BE2C (cell line): ENCODE measurements at regions not wholly inside any gene's neighbourhood (a gene's known extent, or its start where the extent isn't known, plus 50 kb on each side); places are given as distances from the start of the nearest gene placed in this dataset.
"Not testable (repeated sequence)": the region's sequence is repeated elsewhere in the genome, so short reads cannot be mapped to it uniquely, and the experiment has no call there.

Source experiments
- DNase-seq: peaks from one replicate; pipeline ENCODE4 v3.0.0-alpha.2; 2020
- H3K27me3 ChIP-seq: fragments of 250-450 bp; sonication (Bioruptor Pico); 2 replicates; pipeline ENCODE4 v1.5.1; 2020; ENCODE audit warnings: mild to moderate bottlenecking
- H3K36me3 ChIP-seq: fragments of 250-450 bp; sonication (Bioruptor Pico); 2 replicates; pipeline ENCODE4 v1.5.1; 2020; ENCODE audit warnings: mild to moderate bottlenecking
- H3K4me1 ChIP-seq: fragments of 250-450 bp; sonication (Bioruptor Pico); 2 replicates; pipeline ENCODE4 v1.5.1; 2020
- H3K4me3 ChIP-seq: 2 replicates; pipeline ENCODE4 v1.5.1; 2011; ENCODE audit warnings: low read depth, low read length
- H3K9me3 ChIP-seq: fragments of 250-450 bp; sonication (Bioruptor Pico); 2 replicates; pipeline ENCODE4 v1.5.1; 2020
- TF ChIP-seq, protein P1 (sequence below): IDR thresholded peaks from 2 replicates; pipeline ENCODE4 v1.5.1; 2012; ENCODE audit warnings: mild to moderate bottlenecking, low read depth, low read length

DNA sequence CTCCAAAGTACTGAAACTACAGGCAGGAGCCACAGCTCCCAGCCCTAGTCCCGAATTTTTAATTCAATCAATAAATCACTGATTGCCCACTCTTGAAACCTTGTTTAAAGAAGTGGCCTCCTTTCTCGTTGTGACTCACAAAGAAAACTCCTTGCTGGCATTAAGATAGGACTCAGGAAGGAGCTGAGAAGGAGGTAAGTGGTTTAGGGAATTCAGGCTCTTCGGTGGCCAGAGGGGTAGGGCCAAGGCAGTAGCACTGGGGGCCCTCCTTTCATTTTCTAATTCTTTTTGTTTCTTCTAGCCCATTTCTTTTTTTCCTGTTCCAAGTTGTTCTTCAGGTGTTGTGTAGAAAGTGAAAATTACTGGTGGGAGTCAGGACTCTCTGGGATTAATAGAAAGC is 86.2 kb upstream of the OR9Q1 start:
- Histone ChIP-seq H3K36me3 (no peaks in the 10 kb centered on the region), H3K4me3 (no peak overlapping the region), H3K27me3 (no peaks in the 10 kb centered on the region), H3K9me3 (no peaks in the 10 kb centered on the region), H3K4me1 (no peaks in the 10 kb centered on the region)
- no peak for DNase-seq
- TF ChIP-seq, protein P1, sequence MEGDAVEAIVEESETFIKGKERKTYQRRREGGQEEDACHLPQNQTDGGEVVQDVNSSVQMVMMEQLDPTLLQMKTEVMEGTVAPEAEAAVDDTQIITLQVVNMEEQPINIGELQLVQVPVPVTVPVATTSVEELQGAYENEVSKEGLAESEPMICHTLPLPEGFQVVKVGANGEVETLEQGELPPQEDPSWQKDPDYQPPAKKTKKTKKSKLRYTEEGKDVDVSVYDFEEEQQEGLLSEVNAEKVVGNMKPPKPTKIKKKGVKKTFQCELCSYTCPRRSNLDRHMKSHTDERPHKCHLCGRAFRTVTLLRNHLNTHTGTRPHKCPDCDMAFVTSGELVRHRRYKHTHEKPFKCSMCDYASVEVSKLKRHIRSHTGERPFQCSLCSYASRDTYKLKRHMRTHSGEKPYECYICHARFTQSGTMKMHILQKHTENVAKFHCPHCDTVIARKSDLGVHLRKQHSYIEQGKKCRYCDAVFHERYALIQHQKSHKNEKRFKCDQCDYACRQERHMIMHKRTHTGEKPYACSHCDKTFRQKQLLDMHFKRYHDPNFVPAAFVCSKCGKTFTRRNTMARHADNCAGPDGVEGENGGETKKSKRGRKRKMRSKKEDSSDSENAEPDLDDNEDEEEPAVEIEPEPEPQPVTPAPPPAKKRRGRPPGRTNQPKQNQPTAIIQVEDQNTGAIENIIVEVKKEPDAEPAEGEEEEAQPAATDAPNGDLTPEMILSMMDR, result no peak

DNA sequence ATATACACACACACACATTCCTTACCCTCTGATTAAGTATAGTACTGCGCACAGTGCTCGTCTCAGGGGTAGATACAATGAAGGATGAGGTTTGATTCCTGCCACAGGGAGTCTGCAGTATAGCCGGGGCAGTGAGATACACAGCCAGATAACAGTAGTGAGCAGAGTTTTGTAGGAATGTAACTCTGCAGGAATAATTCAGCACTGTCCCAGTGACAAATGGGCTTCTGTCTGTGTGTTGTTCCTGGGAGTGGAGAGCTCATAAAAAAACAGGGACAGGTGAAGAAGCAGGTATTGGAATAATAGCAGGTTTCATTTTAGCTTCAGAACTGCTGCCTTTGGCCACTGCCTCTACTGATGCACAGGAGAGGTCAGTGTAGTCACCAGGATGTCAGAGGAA is 85.3 kb upstream of the OR9Q1 start:
- no peaks in the 10 kb centered on the region for H3K4me1 ChIP-seq
- TF ChIP-seq, protein P1, result no peak

DNA sequence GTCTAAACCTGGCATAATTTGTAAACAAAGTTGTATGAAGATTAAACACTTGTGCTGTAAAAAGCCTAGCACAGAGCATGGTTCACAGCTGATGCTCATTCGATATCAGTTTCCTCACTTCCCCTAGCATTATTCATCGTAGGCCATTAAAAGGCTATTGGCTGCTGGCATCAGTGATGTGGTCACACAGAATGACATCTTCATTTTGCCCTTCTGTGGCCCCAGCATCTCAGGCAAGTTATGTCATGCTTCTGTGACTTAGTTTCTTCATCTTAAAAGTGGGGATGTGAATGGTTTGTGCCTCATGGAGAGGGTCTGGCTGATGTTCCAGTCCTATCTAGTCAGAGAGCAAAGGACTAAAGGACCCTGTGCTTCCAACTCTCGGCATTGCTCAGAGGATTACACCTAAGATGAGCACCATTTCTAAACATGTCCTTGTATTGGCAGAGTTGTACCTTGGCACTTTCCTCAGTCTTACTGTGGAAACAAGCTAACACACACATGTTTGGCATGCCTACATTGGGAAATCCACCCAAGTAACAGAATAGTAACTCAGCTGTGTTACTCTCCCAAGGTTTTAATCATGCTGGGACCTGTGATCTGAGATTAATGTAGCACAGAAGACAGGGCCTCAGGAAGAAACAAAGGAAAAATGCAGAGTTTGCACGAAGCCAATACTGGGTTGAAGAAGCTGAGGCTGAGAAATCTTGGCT is 83.5 kb upstream of the OR9Q1 start:
- Histone ChIP-seq H3K4me1 (no peaks in the 10 kb centered on the region), H3K9me3 (no peaks in the 10 kb centered on the region)

More for the DNA sequence above, 85.3 kb upstream of the OR9Q1 start:
- Histone ChIP-seq H3K9me3 (no peaks in the 10 kb centered on the region), H3K27me3 (no peaks in the 10 kb centered on the region), H3K36me3 (no peaks in the 10 kb centered on the region), H3K4me3 (no peak overlapping the region)
- no peak for DNase-seq

DNA sequence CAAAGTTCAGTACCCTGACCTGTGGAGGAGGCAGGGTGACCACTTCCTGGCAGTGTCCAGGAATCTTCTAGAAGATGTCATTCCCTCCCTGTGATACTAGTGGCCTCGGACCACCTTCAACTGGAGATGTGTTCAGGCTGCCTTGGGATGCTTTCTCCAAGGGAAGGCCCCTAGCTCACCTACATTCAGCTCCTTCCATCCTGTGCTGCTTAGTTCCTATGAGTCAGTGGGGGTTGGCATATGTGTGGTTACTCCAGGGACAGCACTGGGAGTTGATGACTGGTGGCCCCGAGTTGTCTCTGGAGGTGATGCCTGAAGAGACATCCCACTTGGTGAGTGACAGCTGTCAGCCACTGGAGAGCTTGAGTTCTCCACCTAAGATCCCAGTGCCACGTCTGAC is 81.8 kb upstream of the OR9Q1 start:
- Histone ChIP-seq H3K4me1 (no peaks in the 10 kb centered on the region), H3K36me3 (no peaks in the 10 kb centered on the region), H3K4me3 (no peak overlapping the region), H3K27me3 (no peaks in the 10 kb centered on the region), H3K9me3 (no peaks in the 10 kb centered on the region)
- no peak for DNase-seq
- TF ChIP-seq, protein P1, result no peak

More for the DNA sequence above, 83.5 kb upstream of the OR9Q1 start:
- Histone ChIP-seq H3K27me3 (no peaks in the 10 kb centered on the region), H3K4me3 (no peak overlapping the region), H3K36me3 (no peaks in the 10 kb centered on the region)
- TF ChIP-seq, protein P1, result no peak
- DNase-seq, result no peak

DNA sequence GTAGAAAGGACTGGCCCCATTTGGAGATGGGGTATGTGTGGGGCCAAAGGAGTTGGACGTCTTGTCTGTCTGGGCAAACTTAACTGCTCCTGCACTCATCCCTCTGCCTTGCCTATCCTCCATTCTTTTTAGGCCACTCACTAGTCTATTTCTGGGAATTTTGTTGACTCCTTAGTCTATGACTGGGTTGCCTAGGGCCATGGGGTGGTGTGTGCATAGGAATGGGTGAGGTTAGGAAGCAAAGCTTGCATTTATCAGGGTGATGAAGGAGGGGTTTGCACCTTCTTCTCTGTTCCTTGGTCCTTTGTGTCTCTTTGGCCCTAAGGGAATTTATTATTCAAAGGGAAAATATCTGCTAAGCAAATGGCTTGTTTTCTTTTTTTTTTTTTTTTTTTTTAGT is 80.9 kb upstream of the OR9Q1 start:
- Histone ChIP-seq H3K4me1 (no peaks in the 10 kb centered on the region), H3K36me3 (no peaks in the 10 kb centered on the region), H3K27me3 (no peaks in the 10 kb centered on the region), H3K4me3 (no peak overlapping the region), H3K9me3 (no peaks in the 10 kb centered on the region)
- no peak for DNase-seq
- TF ChIP-seq, protein P1, result no peak

DNA sequence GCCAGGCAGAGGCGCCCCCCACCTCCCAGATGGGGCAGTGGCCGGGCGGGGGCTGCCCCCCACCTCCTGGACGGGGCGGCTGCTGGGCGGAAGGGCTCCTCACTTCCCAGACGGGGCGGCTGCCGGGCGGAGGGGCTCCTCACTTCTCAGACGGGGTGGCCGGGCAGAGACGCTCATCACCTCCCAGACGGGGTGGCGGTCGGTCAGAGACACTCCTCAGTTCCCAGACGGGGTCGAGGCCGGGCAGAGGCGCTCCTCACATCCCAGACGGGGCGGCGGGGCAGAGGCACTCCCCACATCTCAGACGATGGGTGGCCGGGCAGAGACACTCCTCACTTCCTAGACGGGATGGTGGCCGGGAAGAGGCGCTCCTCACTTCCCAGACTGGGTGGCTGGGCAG is 79.9 kb upstream of the OR9Q1 start:
- H3K4me3 ChIP-seq, H3K27me3 ChIP-seq, H3K4me1 ChIP-seq, DNase-seq, H3K9me3 ChIP-seq, H3K36me3 ChIP-seq: not testable (repeated sequence)
